Small intestine (tissue), 7 donors: ENCODE measurements at regions not wholly inside any gene's neighbourhood (a gene's known extent, or its start where the extent isn't known, plus 50 kb on each side); places are given as distances from the start of the nearest gene placed in this dataset.
"Not testable (repeated sequence)": the region's sequence is repeated elsewhere in the genome, so short reads cannot be mapped to it uniquely, and the experiment has no call there.

Source experiments
- DNase-seq, 2 donors: peaks; one replicate each; pipeline versions ENCODE4 v3.0.0 to v3.0.0-alpha.2; 2013
- FAIRE-seq: peaks from 2 replicates; lab custom pipeline; 2012; peaks lifted over from hg19 to GRCh38; lab: Jason Lieb, UNC
- H3K27ac ChIP-seq, 3 donors: one replicate each; pipeline ENCODE4 v1.5.1; 2013; ENCODE audit warnings: low read length in 2 of 3, mild to moderate bottlenecking in 2 of 3, control low read depth in 1 of 3, inconsistent platforms in 1 of 3, low read depth in 1 of 3, moderate library complexity in 1 of 3
- H3K27me3 ChIP-seq, 3 donors: one replicate each; pipeline ENCODE4 v1.6.1; 2013; ENCODE audit warnings: low read length in 3 of 3, inconsistent platforms in 1 of 3; ENCODE audit not compliant: control insufficient read depth in 3 of 3, insufficient read depth in 3 of 3
- H3K36me3 ChIP-seq, 3 donors: one replicate each; pipeline ENCODE4 v1.6.1; 2013; ENCODE audit warnings: low read length in 3 of 3, inconsistent platforms in 1 of 3, low read depth in 1 of 3, mild to moderate bottlenecking in 1 of 3, moderate library complexity in 1 of 3; ENCODE audit not compliant: control insufficient read depth in 3 of 3, insufficient read depth in 2 of 3
- H3K4me1 ChIP-seq, 3 donors: one replicate each; pipeline ENCODE4 v1.6.1; 2013; ENCODE audit warnings: low read length in 2 of 3, inconsistent platforms in 1 of 3, low read depth in 1 of 3, mild to moderate bottlenecking in 1 of 3, moderate library complexity in 1 of 3; ENCODE audit not compliant: control insufficient read depth in 3 of 3, insufficient read depth in 2 of 3
- H3K4me3 ChIP-seq, 3 donors: one replicate each; pipeline ENCODE4 v1.5.1; 2013; ENCODE audit warnings: low read length in 3 of 3, control low read depth in 1 of 3, inconsistent platforms in 1 of 3, low read depth in 1 of 3, mild to moderate bottlenecking in 1 of 3, moderate library complexity in 1 of 3
- H3K9me3 ChIP-seq, 2 donors: one replicate each; pipeline ENCODE4 v1.6.1; 2013; ENCODE audit warnings: low read depth in 1 of 2, low read length in 1 of 2; ENCODE audit not compliant: control insufficient read depth in 2 of 2, insufficient read depth in 1 of 2
- WGBS, 3 donors: extraction: QIAGEN DNeasy Blood & Tissue Kit; methylation state at CpG; one replicate each; pipeline ENCODE4 v1.1.7; 2013; 5-methylcytosine and 5-hydroxymethylcytosine counted together
- donor health status: healthy with polysubstance abuse.
- donor health status: control.
- donor health status: control.
- donor health status: Bipolar disorder and iron deficiency.
- donor health status: healthy.

DNA sequence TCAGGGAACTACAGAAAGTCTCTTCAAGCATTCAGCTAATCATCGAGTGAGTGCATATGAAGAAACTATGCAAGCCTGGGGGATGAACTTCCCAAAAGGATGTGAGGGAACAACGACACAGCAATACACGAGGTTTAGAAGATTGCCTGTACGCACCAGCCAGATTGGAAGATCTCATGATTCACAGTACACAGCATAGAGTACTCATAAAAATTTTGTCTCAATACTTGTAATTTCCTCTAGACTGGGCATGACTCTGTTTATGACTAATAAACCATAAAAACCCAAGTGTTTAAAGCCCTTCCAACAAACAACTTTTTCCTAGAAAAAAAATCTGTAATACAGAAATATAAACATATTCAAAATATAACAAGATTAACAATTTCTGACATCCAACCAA lies 279.7 kb downstream of the KCNJ3 start:
- 75 to 81% (median 81%) methylated on average over 4 of the region's 4 CpGs for WGBS, 3 donors
- no peaks in the 10 kb centered on the region for H3K4me1 ChIP-seq
- H3K4me3 ChIP-seq, result no peak overlapping the region
- no peak overlapping the region for H3K27ac ChIP-seq
- DNase-seq, result no peak
- no peaks in the 10 kb centered on the region for H3K9me3 ChIP-seq
- H3K36me3 ChIP-seq, result no peaks in the 10 kb centered on the region
- no peak for FAIRE-seq
- no peaks in the 10 kb centered on the region for H3K27me3 ChIP-seq

DNA sequence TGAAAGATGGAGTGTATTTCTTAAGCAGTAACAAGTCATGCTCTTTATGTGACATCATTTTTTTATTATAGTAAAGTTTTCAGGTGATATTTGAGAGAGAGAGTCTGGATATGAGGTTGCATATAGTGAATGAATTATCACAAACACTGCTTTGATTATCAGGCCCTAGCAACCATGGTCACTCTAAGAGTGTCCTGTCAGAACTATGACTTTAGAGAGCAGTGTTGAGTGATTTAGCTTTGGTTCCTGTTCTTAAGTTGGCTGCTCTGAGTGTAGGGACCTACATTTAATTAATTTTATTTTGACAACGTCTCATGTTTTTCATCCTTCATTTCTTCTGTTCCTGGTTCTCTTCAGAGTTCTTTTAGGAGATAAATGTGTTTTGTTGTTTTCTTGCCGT lies 275.5 kb downstream of the KCNJ3 start:
- DNase-seq (no peak), FAIRE-seq (no peak)
- no peak overlapping the region for H3K27ac ChIP-seq
- H3K27me3 ChIP-seq, result no peaks in the 10 kb centered on the region
- H3K36me3 ChIP-seq, result no peaks in the 10 kb centered on the region
- WGBS, 3 donors, result 63 to 90% (median 66%) methylated on average over 2 of the region's 2 CpGs
- H3K9me3 ChIP-seq, result no peaks in the 10 kb centered on the region
- H3K4me1 ChIP-seq, result no peaks in the 10 kb centered on the region
- no peak overlapping the region for H3K4me3 ChIP-seq

DNA sequence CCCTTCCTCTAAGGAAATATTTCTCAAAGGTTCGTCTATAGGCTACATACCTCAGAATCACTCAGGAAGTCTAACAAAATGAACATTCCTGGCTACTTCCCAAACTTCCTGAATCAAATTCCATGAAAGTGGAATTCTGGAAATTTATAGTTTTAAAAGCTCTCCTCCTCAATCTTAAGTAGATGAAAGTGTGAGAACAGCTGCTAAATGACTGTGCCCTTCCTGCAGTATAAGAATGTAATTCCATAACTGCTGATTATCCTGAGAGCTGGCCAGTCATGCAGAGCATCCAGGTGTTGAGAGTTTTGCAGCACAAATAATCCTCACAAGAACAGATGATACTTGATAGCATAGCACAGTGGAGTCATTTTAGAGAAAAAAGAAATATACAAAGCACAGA lies 265.0 kb downstream of the KCNJ3 start:
- no peak overlapping the region for H3K27ac ChIP-seq
- no peaks in the 10 kb centered on the region for H3K4me1 ChIP-seq
- H3K4me3 ChIP-seq, result no peak overlapping the region
- peaks cover 0 to 3% of the 10 kb centered on the region in 2 donors for H3K9me3 ChIP-seq
- FAIRE-seq (no peak), DNase-seq (no peak)
- 38 to 74% (median 59%) methylated on average over 1 of the region's 1 CpG for WGBS, 3 donors
- no peaks in the 10 kb centered on the region for H3K27me3 ChIP-seq
- H3K36me3 ChIP-seq, result no peaks in the 10 kb centered on the region

DNA sequence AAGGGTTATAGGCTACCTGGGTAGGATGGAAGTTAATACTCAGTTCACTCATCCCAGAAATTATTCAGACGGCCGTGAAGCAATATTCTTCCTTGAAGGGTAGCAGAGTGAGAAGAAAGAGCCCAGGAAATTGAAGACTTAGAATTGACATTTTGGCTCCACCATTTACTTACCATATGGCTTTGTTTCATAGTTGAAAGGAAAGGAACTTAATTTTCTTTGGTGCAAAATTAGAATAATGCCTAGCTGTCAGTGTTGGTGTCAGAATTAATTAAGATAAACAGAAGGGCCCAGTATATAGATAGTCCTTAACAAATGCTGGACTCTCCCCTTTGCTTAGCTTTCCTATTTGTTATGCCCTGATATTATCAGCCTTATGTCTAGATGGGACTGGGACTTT lies 263.2 kb downstream of the KCNJ3 start:
- no peaks in the 10 kb centered on the region for H3K4me1 ChIP-seq
- WGBS, 3 donors, result 88 to 94% (median 89%) methylated on average over 2 of the region's 2 CpGs
- no peak overlapping the region for H3K4me3 ChIP-seq
- H3K36me3 ChIP-seq, result no peaks in the 10 kb centered on the region
- no peak for DNase-seq
- FAIRE-seq, result no peak
- peaks cover 0 to 3% of the 10 kb centered on the region in 2 donors for H3K9me3 ChIP-seq
- no peaks in the 10 kb centered on the region for H3K27me3 ChIP-seq
- H3K27ac ChIP-seq, result no peak overlapping the region

GRCh38 chr2:154960802-154961583 lies 262.5 kb downstream of the KCNJ3 start:
- peaks cover 0 to 3% of the 10 kb centered on the region in 2 donors for H3K9me3 ChIP-seq
- no peaks in the 10 kb centered on the region for H3K27me3 ChIP-seq
- FAIRE-seq (no peak), DNase-seq (no peak)
- H3K36me3 ChIP-seq, result no peaks in the 10 kb centered on the region
- no peaks in the 10 kb centered on the region for H3K4me1 ChIP-seq
- 27 to 63% (median 43%) methylated on average over 3 of the region's 3 CpGs for WGBS, 3 donors
- H3K4me3 ChIP-seq, result no peak overlapping the region
- no peak overlapping the region for H3K27ac ChIP-seq

DNA sequence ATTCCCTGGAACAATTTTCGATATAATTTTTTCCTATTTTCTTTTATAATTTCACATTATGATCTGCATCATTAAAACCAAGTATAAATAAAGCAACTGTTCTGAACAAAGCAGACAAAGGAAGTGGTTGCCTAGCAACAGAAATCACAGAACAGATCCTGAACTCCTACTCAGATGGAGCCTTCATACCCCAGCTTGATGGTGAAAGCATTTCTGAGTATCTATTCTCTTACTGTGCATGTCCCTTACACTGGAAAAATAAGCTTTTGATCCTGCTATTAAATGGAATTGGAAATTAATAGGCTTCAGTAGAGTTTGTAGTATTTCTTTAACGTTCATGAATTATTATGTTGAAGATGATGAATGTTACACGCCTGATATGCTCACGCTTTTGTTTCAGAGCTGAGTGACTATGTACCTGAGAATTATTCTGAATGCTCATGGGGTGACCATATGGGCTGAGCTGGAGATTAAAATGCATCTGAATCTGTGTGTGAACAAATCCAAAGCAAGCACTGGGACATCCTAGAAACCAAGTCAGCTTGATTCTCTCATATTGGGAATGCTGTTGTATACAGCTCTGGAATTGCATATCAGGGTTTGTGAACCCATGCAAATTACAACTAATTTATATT lies 254.0 kb downstream of the KCNJ3 start:
- no peak for FAIRE-seq
- Histone ChIP-seq H3K27ac (no peak overlapping the region), H3K27me3 (no peaks in the 10 kb centered on the region), H3K9me3 (no peaks in the 10 kb centered on the region), H3K4me1 (no peaks in the 10 kb centered on the region), H3K36me3 (no peaks in the 10 kb centered on the region), H3K4me3 (no peak overlapping the region)
- WGBS, 3 donors, result 61 to 63% (median 62%) methylated on average over 4 of the region's 4 CpGs
- no peak for DNase-seq

- not testable (repeated sequence) for H3K4me3 ChIP-seq, FAIRE-seq, H3K27ac ChIP-seq, DNase-seq, H3K4me1 ChIP-seq, H3K9me3 ChIP-seq, H3K27me3 ChIP-seq, H3K36me3 ChIP-seq
- 85 to 91% (median 90%) methylated on average over 16 of the region's 16 CpGs for WGBS, 3 donors
Measured at GRCh38 chr2:154947416-154947815, 248.9 kb downstream of the KCNJ3 start.

GRCh38 chr2:154945984-154946383 lies 247.5 kb downstream of the KCNJ3 start:
- H3K27ac ChIP-seq, result no peak overlapping the region
- no peaks in the 10 kb centered on the region for H3K4me1 ChIP-seq
- DNase-seq (no peak), FAIRE-seq (no peak)
- 71 to 98% (median 95%) methylated on average over 1 of the region's 1 CpG for WGBS, 3 donors
- H3K27me3 ChIP-seq, result no peaks in the 10 kb centered on the region
- no peak overlapping the region for H3K4me3 ChIP-seq
- no peaks in the 10 kb centered on the region for H3K9me3 ChIP-seq
- no peaks in the 10 kb centered on the region for H3K36me3 ChIP-seq
